SK-N-SH treated with all-trans-retinoic acid at 6 μM for 48 hours (cell line): ENCODE measurements at regions not wholly inside any gene's neighbourhood (a gene's known extent, or its start where the extent isn't known, plus 50 kb on each side); places are given as distances from the start of the nearest gene placed in this dataset.
"Not testable (repeated sequence)": the region's sequence is repeated elsewhere in the genome, so short reads cannot be mapped to it uniquely, and the experiment has no call there.

Experiments
- ATAC-seq: fragments of 200-7000 bp; cut with Tn5 transposase; 3 replicates; pipeline ENCODE4 v1.9.1; 2020; ENCODE audit warnings: mild to moderate bottlenecking, moderate library complexity
- BACH2 ChIP-seq: fragments of 250-450 bp; sonication (Bioruptor Pico); IDR thresholded peaks from 2 replicates; pipeline ENCODE4 v1.9.0; 2021; ENCODE audit warnings: mild to moderate bottlenecking, borderline replicate concordance
- CREB5 ChIP-seq: fragments of 250-450 bp; sonication (Bioruptor Pico); IDR thresholded peaks from 2 replicates; pipeline ENCODE4 v1.5.1; 2020; ENCODE audit warnings: low read depth, mild to moderate bottlenecking, moderate library complexity
- CSDC2 ChIP-seq: fragments of 250-450 bp; sonication (Bioruptor Pico); IDR thresholded peaks from 2 replicates; pipeline ENCODE4 v1.5.0; 2020; ENCODE audit warnings: mild to moderate bottlenecking, moderate library complexity
- ESRRG ChIP-seq: fragments of 250-450 bp; sonication (Bioruptor Pico); IDR thresholded peaks from 2 replicates; pipeline ENCODE4 v1.6.1; 2021; ENCODE audit warnings: mild to moderate bottlenecking
- GLIS3 ChIP-seq: fragments of 250-450 bp; sonication (Bioruptor Pico); IDR thresholded peaks from 2 replicates; pipeline ENCODE4 v1.5.0; 2020; ENCODE audit warnings: mild to moderate bottlenecking, moderate library complexity
- OSR1 ChIP-seq: fragments of 250-450 bp; sonication (Bioruptor Pico); IDR thresholded peaks from 2 replicates; pipeline ENCODE4 v1.8.0; 2022; ENCODE audit warnings: moderate library complexity, mild to moderate bottlenecking, inconsistent platforms
- POU6F1 ChIP-seq: fragments of 250-450 bp; sonication (Bioruptor Pico); IDR thresholded peaks from 2 replicates; pipeline ENCODE4 v1.8.0; 2021; ENCODE audit warnings: low read depth, mild to moderate bottlenecking, moderate library complexity, borderline replicate concordance
- PPARA ChIP-seq: fragments of 250-450 bp; sonication (Bioruptor Pico); IDR thresholded peaks from 2 replicates; pipeline ENCODE4 v1.5.0; 2020; ENCODE audit warnings: mild to moderate bottlenecking, borderline replicate concordance
- RARB ChIP-seq: fragments of 250-450 bp; sonication (Bioruptor Pico); IDR thresholded peaks from 2 replicates; pipeline ENCODE4 v1.8.0; 2021; ENCODE audit warnings: mild to moderate bottlenecking, moderate library complexity
- SNAI2 ChIP-seq: fragments of 250-450 bp; sonication (Bioruptor Pico); IDR thresholded peaks from 2 replicates; pipeline ENCODE4 v1.5.0; 2020; ENCODE audit warnings: mild to moderate bottlenecking, moderate library complexity
- TCF4 ChIP-seq: fragments of 250-450 bp; sonication (Bioruptor Pico); IDR thresholded peaks from 2 replicates; pipeline ENCODE4 v1.8.0; 2021; ENCODE audit warnings: mild to moderate bottlenecking, moderate library complexity, borderline replicate concordance
- TOX ChIP-seq: fragments of 250-450 bp; sonication (Bioruptor Pico); IDR thresholded peaks from 2 replicates; pipeline ENCODE4 v1.8.0; 2021; ENCODE audit warnings: mild to moderate bottlenecking, moderate library complexity, borderline replicate concordance
- TSHZ2 ChIP-seq: fragments of 250-450 bp; sonication (Bioruptor Pico); IDR thresholded peaks from 2 replicates; pipeline ENCODE4 v1.5.0; 2020; ENCODE audit warnings: mild to moderate bottlenecking, moderate library complexity
- ZC3H10 ChIP-seq: fragments of 250-450 bp; sonication (Bioruptor Pico); IDR thresholded peaks from 2 replicates; pipeline ENCODE4 v1.5.1; 2021; ENCODE audit warnings: mild to moderate bottlenecking, moderate library complexity
- ZFP3 ChIP-seq: fragments of 250-450 bp; sonication (Bioruptor Pico); IDR thresholded peaks from 2 replicates; pipeline ENCODE4 v1.5.0; 2020; ENCODE audit warnings: mild to moderate bottlenecking, moderate library complexity
- ZNF565 ChIP-seq: fragments of 450-650 bp; formaldehyde crosslinking; conservative IDR thresholded peaks from 2 replicates; pipeline ENCODE4 v1.5.0; 2020; ENCODE audit warnings: low read depth, mild to moderate bottlenecking, moderate library complexity
- ZNF70 ChIP-seq: fragments of 450-650 bp; formaldehyde crosslinking; IDR thresholded peaks from 2 replicates; pipeline ENCODE4 v1.5.0; 2020; ENCODE audit warnings: mild to moderate bottlenecking, moderate library complexity
- ZNF8 ChIP-seq: fragments of 450-650 bp; formaldehyde crosslinking; IDR thresholded peaks from 2 replicates; pipeline ENCODE4 v1.5.0; 2020; ENCODE audit warnings: mild to moderate bottlenecking, moderate library complexity

GRCh38 chr1:240722788-240723187 is 110.8 kb upstream of the GREM2 start:
- TF ChIP-seq TSHZ2 (CRISPR knock-in tag) (no peak), RARB (no peak), ESRRG (no peak), OSR1 (CRISPR knock-in tag) (no peak), CREB5 (CRISPR knock-in tag) (no peak), ZNF8 (CRISPR knock-in tag) (no peak), ZC3H10 (no peak), PPARA (CRISPR knock-in tag) (no peak), ZFP3 (CRISPR knock-in tag) (no peak), SNAI2 (CRISPR knock-in tag) (no peak), ZNF70 (no peak), POU6F1 (CRISPR knock-in tag) (no peak), TOX (no peak), TCF4 (no peak)
- TF ChIP-seq, all 23 proteins: peak for 0
- ATAC-seq = no peak

- ATAC-seq = no peak
- TF ChIP-seq GLIS3 (CRISPR knock-in tag) (no peak), ZNF70 (no peak), POU6F1 (CRISPR knock-in tag) (no peak), ZNF8 (CRISPR knock-in tag) (no peak), ZNF565 (CRISPR knock-in tag) (no peak), CSDC2 (CRISPR knock-in tag) (no peak)
- TF ChIP-seq, all 23 proteins: peak for 0
These were observed 109.0 kb upstream of the GREM2 start for GRCh38 chr1:240720976-240721375.

- no peak for TF ChIP-seq BACH2 (CRISPR knock-in tag)
- peak; percentile 78 for ATAC-seq
These were observed 108.2 kb upstream of the GREM2 start for GRCh38 chr1:240719953-240720700.

GRCh38 chr1:240716538-240716937 is 104.6 kb upstream of the GREM2 start:
- not testable (repeated sequence) for ATAC-seq

- TF ChIP-seq ZNF8 (CRISPR knock-in tag) = no peak
- TF ChIP-seq TSHZ2 (CRISPR knock-in tag) = no peak
- TF ChIP-seq ZC3H10 = no peak
- ATAC-seq = no peak
These were observed 102.8 kb upstream of the GREM2 start for GRCh38 chr1:240714568-240715292.
